GM12864 (cell line): ENCODE measurements at regions not wholly inside any gene's neighbourhood (a gene's known extent, or its start where the extent isn't known, plus 50 kb on each side); places are given as distances from the start of the nearest gene placed in this dataset.

Experiments used
- DNase-seq: peaks from one replicate; pipeline ENCODE4 v3.0.0-alpha.2; 2011; ENCODE audit warnings: low read depth
- H3K4me3 ChIP-seq: 2 replicates; pipeline ENCODE4 v1.5.1; 2011; ENCODE audit warnings: mild to moderate bottlenecking, low read depth, low read length, control low read depth
- CTCF ChIP-seq: IDR thresholded peaks from 2 replicates; pipeline ENCODE4 v1.5.1; 2011; ENCODE audit warnings: low read depth, mild to moderate bottlenecking, moderate library complexity, low read length, control low read depth, inconsistent platforms; ENCODE audit errors: missing control alignments

- no peak overlapping the region for H3K4me3 ChIP-seq
- no peak for DNase-seq
- no peak for TF ChIP-seq CTCF
Measured at GRCh38 chr1:214164173-214164572, 116.8 kb upstream of the SMYD2 start.

- TF ChIP-seq CTCF: no peak
- no peak overlapping the region for H3K4me3 ChIP-seq
- DNase-seq: no peak
Measured at GRCh38 chr1:214165850-214166374, 115.0 kb upstream of the SMYD2 start.

GRCh38 chr1:214174508-214175199 is 106.3 kb upstream of the SMYD2 start:
- no peak overlapping the region for H3K4me3 ChIP-seq
- no peak for TF ChIP-seq CTCF
- DNase-seq: no peak

- no peak overlapping the region for H3K4me3 ChIP-seq
- TF ChIP-seq CTCF: no peak
- DNase-seq: no peak
Measured at GRCh38 chr1:214178102-214178501, 102.9 kb upstream of the SMYD2 start.

- no peak for DNase-seq
- no peak overlapping the region for H3K4me3 ChIP-seq
- no peak for TF ChIP-seq CTCF
Measured at GRCh38 chr1:214184992-214185391, 96.0 kb upstream of the SMYD2 start.

GRCh38 chr1:214186103-214186824 is 94.7 kb upstream of the SMYD2 start:
- no peak overlapping the region for H3K4me3 ChIP-seq
- no peak for TF ChIP-seq CTCF
- no peak for DNase-seq
